NCI-H82 treated with DMSO at 0.1 percent for 48 hours (cell line): ENCODE measurements at regions not wholly inside any gene's neighbourhood (a gene's known extent, or its start where the extent isn't known, plus 50 kb on each side); places are given as distances from the start of the nearest gene placed in this dataset.
A peak's percentile ranks its signal among the peaks of the same experiment; 100 is the strongest.

Experiments
- DNase-seq: peaks from one replicate; lab custom pipeline; 2025; ENCODE audit not compliant: unreplicated experiment; lab: John Stamatoyannopoulos, UW

- no peak for DNase-seq
Measured at GRCh38 chr1:229104654-229105053, 166.3 kb upstream of the RAB4A start.

GRCh38 chr1:229105109-229105508 is 165.8 kb upstream of the RAB4A start:
- no peak for DNase-seq

DNA sequence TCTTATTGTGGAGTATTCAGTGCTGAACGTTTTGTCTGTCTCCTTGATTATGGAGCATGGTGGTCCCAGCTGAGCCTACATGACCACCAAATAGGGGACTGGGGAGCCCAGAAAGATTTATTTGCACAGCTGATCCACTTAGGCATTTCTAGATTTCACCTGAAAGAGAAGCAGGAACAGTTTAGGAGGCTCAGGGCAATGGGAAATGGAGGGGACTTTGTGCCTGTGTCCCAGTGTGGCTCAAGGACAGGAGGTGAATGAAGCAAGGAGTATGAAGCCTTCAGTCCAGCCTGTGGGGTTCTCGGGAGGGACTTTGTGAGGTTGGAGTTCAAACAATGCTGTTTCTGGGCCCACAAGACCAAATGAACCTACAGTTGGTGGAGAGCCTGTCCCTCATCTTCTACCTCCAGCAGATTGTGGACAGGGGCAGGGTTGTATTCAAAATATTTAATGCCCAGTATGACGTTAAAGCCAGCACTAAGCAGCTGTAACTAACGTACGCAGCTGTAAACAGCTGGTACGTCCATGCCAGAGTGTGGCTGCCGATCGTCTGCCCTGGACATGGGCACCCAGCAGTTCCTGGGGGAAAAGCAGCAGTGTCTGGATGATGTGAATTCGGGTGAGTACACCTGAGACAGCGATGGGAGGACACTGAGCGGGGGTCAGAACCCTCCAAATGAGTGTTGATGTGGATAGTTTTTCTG is 164.9 kb upstream of the RAB4A start:
- no peak for DNase-seq

GRCh38 chr1:229106526-229107125 is 164.3 kb upstream of the RAB4A start:
- no peak for DNase-seq

DNA sequence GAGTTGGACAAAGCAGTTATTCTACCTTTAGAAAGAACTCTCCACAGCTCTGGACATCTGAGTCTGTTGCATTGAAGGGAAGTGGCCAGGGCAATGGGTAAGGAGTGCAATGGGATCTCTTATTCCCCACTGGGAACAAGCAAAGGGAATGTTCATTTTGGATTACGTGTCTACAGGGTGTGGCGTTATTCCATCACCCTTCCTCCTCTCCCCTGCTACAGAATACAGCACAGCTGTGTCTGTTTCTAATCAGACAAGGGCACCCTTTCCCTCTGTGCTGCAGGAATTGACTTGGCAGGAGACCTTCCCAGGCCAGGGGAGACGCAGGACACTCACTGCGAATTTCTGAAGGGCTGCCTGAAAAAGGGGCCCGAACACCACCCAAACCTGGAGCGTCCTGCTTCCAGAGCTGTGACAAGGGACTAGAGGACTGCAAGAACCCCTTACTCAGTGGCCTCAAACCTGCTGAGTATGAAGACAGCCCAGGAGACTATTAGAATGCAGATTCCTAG is 163.6 kb upstream of the RAB4A start:
- no peak for DNase-seq

GRCh38 chr1:229107972-229108371 is 162.9 kb upstream of the RAB4A start:
- DNase-seq: no peak

GRCh38 chr1:229108598-229109201 is 162.2 kb upstream of the RAB4A start:
- DNase-seq: peak; percentile 11

DNA sequence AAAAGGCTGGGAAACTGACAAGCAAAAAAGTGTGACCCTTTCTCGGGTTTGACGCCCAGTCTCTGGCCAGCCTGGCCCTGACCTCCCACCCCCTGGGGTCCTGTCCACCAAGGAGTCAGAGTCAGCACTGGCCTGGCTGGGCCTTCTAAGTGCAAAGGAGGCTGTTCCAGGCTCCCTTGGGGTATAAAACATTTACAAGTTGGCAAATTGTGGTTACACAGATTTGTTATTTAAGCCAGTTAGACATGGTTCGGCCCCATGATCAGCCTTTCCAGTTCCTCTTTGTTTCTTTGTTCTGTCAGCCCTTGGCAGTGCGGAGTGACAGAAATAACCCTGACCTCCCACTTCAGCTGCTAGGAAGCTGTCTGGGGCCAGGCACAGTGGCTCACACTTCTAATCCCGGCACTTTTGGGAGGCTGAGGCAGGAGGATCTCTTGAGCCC is 161.6 kb upstream of the RAB4A start:
- no peak for DNase-seq

GRCh38 chr1:229110986-229111385 is 159.9 kb upstream of the RAB4A start:
- DNase-seq: no peak

- DNase-seq: no peak
Measured at GRCh38 chr1:229111703-229112319, 159.1 kb upstream of the RAB4A start.

GRCh38 chr1:229112832-229113548 is 157.9 kb upstream of the RAB4A start:
- DNase-seq: no peak

DNA sequence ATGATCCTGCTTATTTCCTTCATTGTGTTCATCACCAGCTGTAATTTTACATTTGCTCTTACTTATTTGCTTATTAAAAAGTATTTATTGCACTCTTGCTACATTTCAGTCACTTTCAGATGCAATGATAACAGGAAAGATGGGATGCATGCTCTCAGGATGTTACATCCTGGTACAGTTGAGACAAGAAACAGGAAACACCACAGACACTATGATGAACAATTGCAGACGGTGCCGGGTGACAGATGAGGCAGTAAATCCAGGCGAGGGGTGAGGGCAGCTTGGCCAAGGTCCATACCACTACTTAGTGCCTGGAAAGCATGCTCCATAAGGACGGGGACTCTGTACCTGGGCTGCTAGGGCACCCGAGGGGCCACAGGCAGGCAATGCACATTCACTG is 156.6 kb upstream of the RAB4A start:
- DNase-seq: peak; percentile 38

DNA sequence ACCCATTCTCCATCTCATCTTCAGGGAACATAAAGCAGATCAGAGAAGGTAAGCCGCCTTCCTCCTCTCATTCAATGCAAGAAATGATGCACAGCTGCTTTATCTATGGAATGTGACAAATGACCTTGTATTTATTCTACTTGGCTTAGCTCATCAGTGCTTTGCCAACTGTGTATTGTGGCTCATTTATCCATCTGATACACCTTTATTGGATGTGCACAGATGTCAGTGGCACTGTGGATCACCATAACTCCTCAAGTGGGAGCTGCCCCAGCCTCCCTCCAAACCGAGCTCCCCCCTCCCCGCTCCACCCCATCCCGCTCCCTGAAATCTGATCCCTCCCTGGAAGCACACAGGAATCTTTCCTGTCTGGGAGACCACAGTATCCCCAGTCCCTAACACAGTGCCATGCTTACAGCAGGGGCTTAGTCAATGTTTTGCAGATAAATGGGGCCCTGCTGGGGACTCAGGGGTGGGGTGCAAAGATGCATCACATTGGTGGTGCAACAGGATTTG is 156.0 kb upstream of the RAB4A start:
- DNase-seq: peak; percentile 63

- DNase-seq: no peak
Measured at GRCh38 chr1:229116114-229116513, 154.8 kb upstream of the RAB4A start.

- DNase-seq: no peak
Measured at GRCh38 chr1:229117664-229118300, 153.1 kb upstream of the RAB4A start.

- no peak for DNase-seq
Measured at GRCh38 chr1:229118477-229119061, 152.3 kb upstream of the RAB4A start.

GRCh38 chr1:229119161-229119560 is 151.8 kb upstream of the RAB4A start:
- DNase-seq: no peak

DNA sequence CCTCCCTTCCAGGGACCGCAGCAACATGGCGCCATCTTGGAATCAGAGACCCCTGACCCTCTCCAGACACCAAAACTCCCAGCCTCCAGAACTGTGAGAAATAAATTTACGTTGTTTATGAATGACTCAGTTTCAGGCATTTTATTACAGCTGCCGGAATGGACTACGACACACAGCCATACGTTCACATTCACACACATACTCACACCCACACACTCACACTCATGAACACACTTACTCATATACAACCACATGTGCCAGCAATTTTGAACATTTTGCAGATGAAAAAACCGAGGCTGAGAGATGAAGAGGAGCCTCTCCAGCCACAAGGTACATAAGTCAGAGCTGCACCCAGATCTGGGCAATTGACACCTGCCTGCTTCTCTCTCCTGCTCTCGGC is 151.0 kb upstream of the RAB4A start:
- DNase-seq: no peak

- no peak for DNase-seq
Measured at GRCh38 chr1:229121845-229122436, 149.0 kb upstream of the RAB4A start.

- DNase-seq: no peak
Measured at GRCh38 chr1:229122606-229123005, 148.3 kb upstream of the RAB4A start.
